ENCODE measurements at regions not wholly inside any gene's neighbourhood (a gene's known extent, or its start where the extent isn't known, plus 50 kb on each side); places are given as distances from the start of the nearest gene placed in this dataset.
A peak's percentile ranks its signal among the peaks of the same experiment; 100 is the strongest.

GRCh38 chr2:128371648-128372345, 53.1 kb upstream of the HS6ST1 start:
- TF ChIP-seq CTCF (IDR thresholded peaks at IDR 0.05; ENCODE audit: low read depth, low read length, missing control alignments) = no peak
- H3K36me3 ChIP-seq (replicated peaks) = no peaks in the 10 kb centered on the region
- in situ Hi-C loops (cut with HindIII; ENCODE audit: low pct_ligation_motif_present, low sequenced_read_pairs) = no loop called here

GRCh38 chr2:128372621-128373341, 54.1 kb upstream of the HS6ST1 start:
- H3K27me3 ChIP-seq (replicated peaks) = no peaks in the 10 kb centered on the region
- no peak overlapping the region for H3K27ac ChIP-seq
- no peaks in the 10 kb centered on the region for H3K36me3 ChIP-seq (replicated peaks)
- TF ChIP-seq CTCF (IDR thresholded peaks at IDR 0.05; ENCODE audit: low read depth, low read length, missing control alignments) = no peak
- DNase-seq = no peak
- H3K4me3 ChIP-seq (ENCODE audit: low read depth, low read length) = no peak overlapping the region
- in situ Hi-C loops (cut with HindIII; ENCODE audit: low pct_ligation_motif_present, low sequenced_read_pairs) = no loop called here

More at GRCh38 chr2:128371648-128372345, 53.1 kb upstream of the HS6ST1 start:
- no peak for DNase-seq
- Histone ChIP-seq H3K4me3 (ENCODE audit: low read depth, low read length) (no peak overlapping the region), H3K27me3 (replicated peaks) (no peaks in the 10 kb centered on the region), H3K27ac (no peak overlapping the region)

DNA sequence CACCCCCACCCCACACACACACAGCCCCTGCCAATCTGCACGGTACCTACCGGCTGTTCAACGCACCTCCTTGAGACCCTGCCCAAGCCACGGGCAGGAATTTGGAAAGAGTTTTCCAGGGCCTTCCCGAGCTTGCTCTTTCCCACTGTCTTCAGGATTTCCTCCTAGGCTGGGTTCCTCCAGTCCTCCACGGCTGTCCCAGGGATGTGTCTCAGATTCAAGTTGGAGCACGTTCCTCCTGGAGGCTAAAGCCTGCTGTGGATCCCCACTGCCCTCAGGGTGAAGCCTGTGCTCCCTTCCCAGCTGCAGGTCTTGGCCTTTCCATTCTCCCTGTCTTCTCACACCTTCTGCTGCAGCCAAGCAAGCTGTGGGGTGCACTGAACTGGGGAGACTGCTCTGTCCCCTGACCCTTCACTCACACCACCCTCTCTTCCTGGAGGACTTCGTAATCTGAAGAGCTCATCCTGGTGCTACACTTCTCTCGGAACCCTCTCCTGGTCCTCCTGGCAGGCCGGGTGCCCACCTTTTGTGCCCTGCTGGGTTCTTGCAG, 54.9 kb upstream of the HS6ST1 start:
- DNase-seq = no peak
- Histone ChIP-seq H3K4me3 (ENCODE audit: low read depth, low read length) (no peak overlapping the region), H3K36me3 (replicated peaks) (no peaks in the 10 kb centered on the region), H3K27ac (no peak overlapping the region), H3K27me3 (replicated peaks) (no peaks in the 10 kb centered on the region)
- in situ Hi-C loops (cut with HindIII; ENCODE audit: low pct_ligation_motif_present, low sequenced_read_pairs) = no loop called here
- no peak for TF ChIP-seq CTCF (IDR thresholded peaks at IDR 0.05; ENCODE audit: low read depth, low read length, missing control alignments)

GRCh38 chr2:128374001-128374710, 55.5 kb upstream of the HS6ST1 start:
- Histone ChIP-seq H3K4me3 (ENCODE audit: low read depth, low read length) (no peak overlapping the region), H3K36me3 (replicated peaks) (no peaks in the 10 kb centered on the region), H3K27ac (no peak overlapping the region), H3K27me3 (replicated peaks) (no peaks in the 10 kb centered on the region)
- in situ Hi-C loops (cut with HindIII; ENCODE audit: low pct_ligation_motif_present, low sequenced_read_pairs) = no loop called here
- DNase-seq = peak; percentile 76
- TF ChIP-seq CTCF (IDR thresholded peaks at IDR 0.05; ENCODE audit: low read depth, low read length, missing control alignments) = no peak

- no peak overlapping the region for H3K27ac ChIP-seq
- H3K27me3 ChIP-seq (replicated peaks) = no peaks in the 10 kb centered on the region
- in situ Hi-C loops (cut with HindIII; ENCODE audit: low pct_ligation_motif_present, low sequenced_read_pairs) = no loop called here
- DNase-seq = no peak
- H3K36me3 ChIP-seq (replicated peaks) = no peaks in the 10 kb centered on the region
- TF ChIP-seq CTCF (IDR thresholded peaks at IDR 0.05; ENCODE audit: low read depth, low read length, missing control alignments) = no peak
- H3K4me3 ChIP-seq (ENCODE audit: low read depth, low read length) = no peak overlapping the region
Measured at GRCh38 chr2:128374711-128375413, 56.2 kb upstream of the HS6ST1 start.

All from brain microvascular endothelial cell (primary cell).